ENCODE measurements at regions not wholly inside any gene's neighbourhood (a gene's known extent, or its start where the extent isn't known, plus 50 kb on each side); places are given as distances from the start of the nearest gene placed in this dataset.
A peak's percentile ranks its signal among the peaks of the same experiment; 100 is the strongest.

DNA sequence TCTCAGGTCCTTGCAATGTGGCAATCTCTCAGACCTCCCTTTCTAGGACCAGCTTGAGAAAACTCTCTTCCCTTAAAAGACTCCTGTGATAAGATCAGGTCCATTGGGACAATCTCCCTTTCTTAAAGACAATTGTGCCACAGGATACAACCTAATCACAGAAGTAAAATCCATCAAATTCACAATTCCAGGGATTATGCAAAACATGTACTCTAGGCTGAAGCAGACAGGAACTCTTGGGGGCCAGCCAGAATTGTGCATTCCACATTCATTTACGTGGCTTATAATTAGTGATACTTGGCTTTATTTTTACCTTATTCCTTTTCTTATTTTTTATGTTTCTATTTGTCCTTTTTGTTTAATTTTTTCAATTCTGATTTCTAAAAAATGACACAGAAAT lies 257.9 kb downstream of the KLF12 start:
- TF ChIP-seq CTCF (IDR thresholded peaks at IDR 0.05; ENCODE audit: insufficient read depth, missing control alignments), result no peak
- DNase-seq (ENCODE audit: insufficient read length, low spot score) (no peak), FAIRE-seq (no peak)

GRCh38 chr13:73873940-73874830 lies 260.0 kb downstream of the KLF12 start:
- peak; percentile 35 for FAIRE-seq

GRCh38 chr13:73872397-73872796 lies 261.8 kb downstream of the KLF12 start:
- FAIRE-seq (no peak), DNase-seq (ENCODE audit: insufficient read length, low spot score) (no peak)
- TF ChIP-seq CTCF (IDR thresholded peaks at IDR 0.05; ENCODE audit: insufficient read depth, missing control alignments), result no peak

More at GRCh38 chr13:73873940-73874830, 260.0 kb downstream of the KLF12 start:
- no peak for DNase-seq (ENCODE audit: insufficient read length, low spot score)
- no peak for TF ChIP-seq CTCF (IDR thresholded peaks at IDR 0.05; ENCODE audit: insufficient read depth, missing control alignments)

DNA sequence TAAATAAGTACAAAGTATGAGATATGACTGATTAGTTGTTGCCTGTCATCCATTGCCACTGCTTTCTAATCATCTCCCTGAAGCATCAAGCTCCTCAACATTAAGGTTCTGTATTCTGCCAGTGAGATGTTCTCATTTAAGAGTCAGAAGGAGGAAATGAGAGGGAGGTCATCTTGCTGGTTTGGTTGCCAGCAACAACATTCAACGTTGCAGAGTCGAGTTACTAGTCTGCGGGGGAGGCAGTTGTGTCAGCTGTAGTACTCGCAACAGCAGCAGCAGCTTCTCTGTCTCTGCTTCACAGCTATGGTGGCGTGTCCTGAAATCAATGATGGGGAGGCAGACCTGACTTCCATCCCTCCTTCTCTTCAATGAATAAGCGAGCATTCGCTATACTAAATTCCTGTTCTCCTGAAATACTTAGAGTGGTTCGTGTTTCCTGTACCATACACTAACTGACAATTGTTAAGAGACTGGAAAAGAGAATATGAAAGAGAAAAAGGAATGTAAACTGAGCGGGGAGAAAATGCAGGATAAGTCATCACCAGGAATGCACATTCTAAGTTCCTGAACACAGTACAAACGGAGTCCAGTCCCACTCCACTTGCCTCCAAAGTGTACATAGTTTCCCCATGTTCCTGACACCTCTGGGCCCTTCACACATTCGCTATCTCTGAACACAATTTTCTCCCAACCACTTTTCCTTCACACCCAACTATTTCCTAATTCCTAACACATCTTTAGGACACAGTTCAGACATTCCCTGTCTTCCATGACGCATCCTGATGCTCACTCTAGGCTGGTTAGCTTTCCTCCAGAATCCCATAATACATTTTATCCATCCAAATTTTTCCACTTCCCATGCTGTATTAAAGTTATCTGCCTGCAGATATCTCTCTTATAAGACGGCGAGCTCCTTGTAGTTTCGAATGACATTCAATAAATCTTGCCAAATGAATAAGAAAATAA lies 263.0 kb downstream of the KLF12 start:
- DNase-seq (ENCODE audit: insufficient read length, low spot score) (no peak), FAIRE-seq (no peak)
- TF ChIP-seq CTCF (IDR thresholded peaks at IDR 0.05; ENCODE audit: insufficient read depth, missing control alignments), result no peak

- DNase-seq (ENCODE audit: insufficient read length, low spot score) (no peak), FAIRE-seq (no peak)
- no peak for TF ChIP-seq CTCF (IDR thresholded peaks at IDR 0.05; ENCODE audit: insufficient read depth, missing control alignments)
Observed at GRCh38 chr13:73870036-73870741, 264.0 kb downstream of the KLF12 start.

GRCh38 chr13:73865027-73865426 lies 269.2 kb downstream of the KLF12 start:
- DNase-seq (ENCODE audit: insufficient read length, low spot score) (no peak), FAIRE-seq (no peak)
- TF ChIP-seq CTCF (IDR thresholded peaks at IDR 0.05; ENCODE audit: insufficient read depth, missing control alignments), result no peak

Measured in D721Med (cell line).